ENCODE measurements at regions not wholly inside any gene's neighbourhood (a gene's known extent, or its start where the extent isn't known, plus 50 kb on each side); places are given as distances from the start of the nearest gene placed in this dataset.

DNA sequence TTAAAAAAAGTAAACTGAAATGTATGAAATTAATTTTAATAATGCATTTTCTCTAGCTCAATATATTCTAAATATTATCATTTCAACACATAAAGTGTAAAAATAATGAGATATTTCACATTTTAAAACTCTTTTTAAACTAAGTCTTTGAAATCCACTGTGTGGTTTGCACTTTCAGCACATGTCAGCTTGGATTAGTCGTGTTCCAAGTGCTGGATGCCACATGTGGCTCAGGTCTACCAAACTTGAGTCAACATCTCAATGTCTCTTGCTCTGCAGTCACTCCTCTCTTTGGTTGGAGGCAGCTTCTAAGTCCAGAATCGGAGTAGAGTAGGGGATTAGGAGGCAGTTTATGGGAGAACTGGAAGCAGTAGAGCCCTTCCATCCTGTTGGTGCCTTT lies 173.7 kb upstream of the ANKRD55 start:
- Histone ChIP-seq H2BK12ac (ENCODE audit: low read length) (peak overlapping the region; percentile 55), H4K8ac (ENCODE audit: low read depth, low read length) (no peak overlapping the region), H3K23ac (ENCODE audit: low read length) (no peak overlapping the region), H3K9me3 (ENCODE audit: insufficient read depth, low read depth, low read length) (peaks cover 2% of the 10 kb centered on the region), H3K36me3 (ENCODE audit: control insufficient read depth in 1 of 2, insufficient read depth in 2 of 2, low read length in 2 of 2) (no peaks in the 10 kb centered on the region), H3K27ac (ENCODE audit: low read depth, low read length) (no peak overlapping the region), H2BK120ac (ENCODE audit: insufficient read depth, low read length, poor library complexity) (peak overlapping the region; percentile 39), H2AFZ (ENCODE audit: insufficient read depth, low read length, poor library complexity) (no peak overlapping the region), H3K4me2 (ENCODE audit: low read length) (no peak overlapping the region), H2AK5ac (ENCODE audit: low read length) (peak overlapping the region; percentile 74), H3K27me3 (ENCODE audit: insufficient read depth, low read length) (no peaks in the 10 kb centered on the region), H2BK5ac (ENCODE audit: low read depth, low read length, poor library complexity) (peak overlapping the region; percentile 32), H3K79me1 (ENCODE audit: low read length) (peaks cover 11% of the 10 kb centered on the region), H3K4ac (ENCODE audit: low read depth, low read length) (no peak overlapping the region), H3K79me2 (ENCODE audit: control insufficient read depth, insufficient read depth, low read length, poor library complexity) (no peaks in the 10 kb centered on the region), H4K91ac (ENCODE audit: low read depth, low read length) (peak overlapping the region; percentile 30), H3K4me1 (ENCODE audit: control insufficient read depth in 1 of 2, insufficient read depth in 2 of 2, low read length in 2 of 2) (peaks cover 2 to 4% of the 10 kb centered on the region in 2 experiments), H3K9ac (ENCODE audit: low read length) (no peak overlapping the region), H3K14ac (ENCODE audit: low read length) (peak overlapping the region; percentile 16), H3K18ac (ENCODE audit: low read length) (no peak overlapping the region), H4K12ac (ENCODE audit: low read depth, low read length) (no peak overlapping the region), H3K4me3 (ENCODE audit: low read depth, low read length) (no peak overlapping the region)
- no CpG with 5 or more reads among the region's 2 CpGs for WGBS (ENCODE audit: extremely low coverage, insufficient coverage, insufficient read length)
- peak in 1 of 2 donors; percentile 20 for DNase-seq

DNA sequence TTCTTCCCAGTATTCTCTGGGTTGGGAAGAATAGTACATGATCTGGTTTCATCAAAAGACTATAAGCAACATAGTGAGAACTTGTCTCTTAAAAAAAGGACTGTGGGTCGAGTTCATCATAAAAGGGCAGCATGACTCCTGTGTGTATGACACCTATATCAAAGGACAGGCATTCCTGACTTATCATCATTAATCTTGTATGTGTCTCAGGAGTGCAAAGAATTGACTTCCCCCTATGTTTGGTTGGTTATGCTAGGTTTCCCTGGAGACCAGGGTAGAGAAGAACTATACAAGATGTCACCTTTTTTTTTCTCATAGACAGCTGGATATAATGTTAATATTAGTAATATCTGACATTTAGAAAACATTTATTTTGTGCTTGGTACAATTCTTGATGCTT lies 173.1 kb upstream of the ANKRD55 start:
- Histone ChIP-seq H3K23ac (ENCODE audit: low read length) (no peak overlapping the region), H3K4me3 (ENCODE audit: low read depth, low read length) (no peak overlapping the region), H3K79me1 (ENCODE audit: low read length) (peaks cover 11% of the 10 kb centered on the region), H4K8ac (ENCODE audit: low read depth, low read length) (no peak overlapping the region), H3K9me3 (ENCODE audit: insufficient read depth, low read depth, low read length) (peaks cover 2% of the 10 kb centered on the region), H4K12ac (ENCODE audit: low read depth, low read length) (no peak overlapping the region), H3K4me2 (ENCODE audit: low read length) (no peak overlapping the region), H4K91ac (ENCODE audit: low read depth, low read length) (no peak overlapping the region), H3K36me3 (ENCODE audit: control insufficient read depth in 1 of 2, insufficient read depth in 2 of 2, low read length in 2 of 2) (no peaks in the 10 kb centered on the region), H3K18ac (ENCODE audit: low read length) (no peak overlapping the region), H3K4ac (ENCODE audit: low read depth, low read length) (no peak overlapping the region), H3K9ac (ENCODE audit: low read length) (no peak overlapping the region), H2BK12ac (ENCODE audit: low read length) (no peak overlapping the region), H3K14ac (ENCODE audit: low read length) (no peak overlapping the region), H2BK5ac (ENCODE audit: low read depth, low read length, poor library complexity) (no peak overlapping the region), H3K4me1 (ENCODE audit: control insufficient read depth in 1 of 2, insufficient read depth in 2 of 2, low read length in 2 of 2) (peaks cover 2 to 4% of the 10 kb centered on the region in 2 experiments), H2AFZ (ENCODE audit: insufficient read depth, low read length, poor library complexity) (no peak overlapping the region), H3K79me2 (ENCODE audit: control insufficient read depth, insufficient read depth, low read length, poor library complexity) (no peaks in the 10 kb centered on the region), H2BK120ac (ENCODE audit: insufficient read depth, low read length, poor library complexity) (no peak overlapping the region), H3K27ac (ENCODE audit: low read depth, low read length) (no peak overlapping the region), H3K27me3 (ENCODE audit: insufficient read depth, low read length) (no peaks in the 10 kb centered on the region), H2AK5ac (ENCODE audit: low read length) (no peak overlapping the region)
- peak; percentile 47 to 91 for DNase-seq
- no CpG with 5 or more reads among the region's 1 CpG for WGBS (ENCODE audit: extremely low coverage, insufficient coverage, insufficient read length)

DNA sequence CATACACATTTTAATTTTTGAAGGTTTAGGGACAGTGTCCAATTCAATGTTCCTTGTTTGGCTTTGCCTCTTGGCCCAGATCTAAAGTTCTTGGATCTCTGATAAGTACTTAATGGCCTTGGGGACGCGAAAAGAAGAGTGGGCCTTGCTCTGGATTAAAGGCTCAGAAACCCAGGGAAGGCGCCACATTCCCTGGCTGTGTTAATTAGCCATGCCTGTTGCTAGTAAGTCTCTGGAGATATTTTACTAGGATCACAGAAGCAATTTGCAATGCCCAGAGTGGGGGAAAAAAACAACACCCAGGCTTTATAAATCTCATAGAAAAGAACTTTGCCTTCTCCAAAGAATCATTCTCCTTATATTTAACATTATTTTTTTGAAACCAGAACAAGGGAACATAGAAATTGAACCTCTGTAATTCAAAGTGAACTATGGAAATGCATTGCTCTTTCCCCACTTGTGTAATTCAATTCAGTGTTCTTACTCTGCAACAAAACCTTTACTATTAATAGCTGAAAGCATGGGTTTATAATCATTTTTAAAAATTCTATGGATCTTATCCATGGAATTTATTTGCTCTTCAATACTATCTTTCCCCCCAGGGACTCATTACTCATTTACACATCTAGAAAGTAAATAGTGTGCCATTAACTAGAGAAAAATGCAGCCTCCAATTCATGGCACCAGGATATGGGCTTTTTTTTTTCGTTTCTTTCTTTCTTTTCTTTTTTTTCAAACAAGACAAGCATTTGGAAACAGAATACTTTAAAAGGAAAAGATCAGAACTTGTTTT lies 172.2 kb upstream of the ANKRD55 start:
- no peaks in the 10 kb centered on the region for H3K79me2 ChIP-seq (ENCODE audit: control insufficient read depth, insufficient read depth, low read length, poor library complexity)
- no peak overlapping the region for H3K27ac ChIP-seq (ENCODE audit: low read depth, low read length)
- DNase-seq = peak in 1 of 2 donors; percentile 48
- no peak overlapping the region for H3K4me2 ChIP-seq (ENCODE audit: low read length)
- H2BK120ac ChIP-seq (ENCODE audit: insufficient read depth, low read length, poor library complexity) = no peak overlapping the region
- peaks cover 2 to 4% of the 10 kb centered on the region in 2 experiments for H3K4me1 ChIP-seq (ENCODE audit: control insufficient read depth in 1 of 2, insufficient read depth in 2 of 2, low read length in 2 of 2)
- H3K27me3 ChIP-seq (ENCODE audit: insufficient read depth, low read length) = no peaks in the 10 kb centered on the region
- no peak overlapping the region for H3K18ac ChIP-seq (ENCODE audit: low read length)
- no peaks in the 10 kb centered on the region for H3K36me3 ChIP-seq (ENCODE audit: control insufficient read depth in 1 of 2, insufficient read depth in 2 of 2, low read length in 2 of 2)
- H2BK5ac ChIP-seq (ENCODE audit: low read depth, low read length, poor library complexity) = no peak overlapping the region
- H3K9ac ChIP-seq (ENCODE audit: low read length) = no peak overlapping the region
- no peak overlapping the region for H4K12ac ChIP-seq (ENCODE audit: low read depth, low read length)
- no peak overlapping the region for H4K91ac ChIP-seq (ENCODE audit: low read depth, low read length)
- peaks cover 2% of the 10 kb centered on the region for H3K9me3 ChIP-seq (ENCODE audit: insufficient read depth, low read depth, low read length)
- no peak overlapping the region for H3K4me3 ChIP-seq (ENCODE audit: low read depth, low read length)
- H3K4ac ChIP-seq (ENCODE audit: low read depth, low read length) = no peak overlapping the region
- H2AK5ac ChIP-seq (ENCODE audit: low read length) = no peak overlapping the region
- no peak overlapping the region for H2AFZ ChIP-seq (ENCODE audit: insufficient read depth, low read length, poor library complexity)
- peaks cover 11% of the 10 kb centered on the region for H3K79me1 ChIP-seq (ENCODE audit: low read length)
- WGBS (ENCODE audit: extremely low coverage, insufficient coverage, insufficient read length) = no CpG with 5 or more reads among the region's 4 CpGs
- no peak overlapping the region for H3K23ac ChIP-seq (ENCODE audit: low read length)
- H3K14ac ChIP-seq (ENCODE audit: low read length) = no peak overlapping the region
- no peak overlapping the region for H4K8ac ChIP-seq (ENCODE audit: low read depth, low read length)
- no peak overlapping the region for H2BK12ac ChIP-seq (ENCODE audit: low read length)

DNA sequence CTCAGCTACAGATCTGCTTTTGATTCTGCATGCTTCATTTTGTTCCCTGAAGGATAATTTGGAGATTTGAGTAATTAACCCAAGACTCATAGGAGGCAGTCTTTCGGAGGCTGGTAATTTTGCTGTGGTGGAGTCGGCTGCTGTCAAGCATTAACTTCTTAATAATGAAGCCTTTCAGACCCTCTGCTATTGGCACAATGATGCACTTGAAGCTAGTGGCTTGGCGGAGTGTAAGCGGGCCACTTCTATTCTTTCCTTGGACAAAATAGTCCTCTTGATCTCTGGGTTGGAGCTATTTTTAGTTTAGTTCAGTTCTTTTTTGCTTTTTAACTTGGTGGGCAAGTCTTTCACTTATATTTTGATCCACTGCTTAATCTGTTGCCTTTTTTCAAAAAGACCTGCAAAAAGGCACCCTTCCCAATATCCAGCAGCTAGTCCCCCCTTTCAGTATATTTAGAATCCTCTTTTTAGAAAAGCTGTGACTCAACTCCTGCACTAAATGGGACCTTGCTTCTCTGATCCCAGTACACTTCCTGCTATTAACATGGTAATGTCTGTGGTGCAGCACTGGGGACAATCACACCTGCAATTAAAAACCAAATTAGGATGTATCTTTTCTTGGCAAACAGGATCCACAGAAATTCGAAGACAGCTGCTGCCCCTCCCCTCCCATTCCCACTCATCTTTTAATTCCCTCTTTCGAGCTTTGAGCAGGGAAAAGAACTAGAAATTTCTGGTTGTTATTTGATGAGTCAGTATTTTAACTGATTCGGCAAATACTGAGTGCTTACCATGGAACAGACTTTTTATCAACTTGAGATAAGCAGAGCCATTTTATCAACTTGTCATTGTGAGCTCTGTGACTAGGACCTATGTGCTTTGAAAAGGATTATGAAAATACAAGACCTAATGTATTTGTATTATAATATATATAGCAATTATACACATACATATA lies 169.4 kb upstream of the ANKRD55 start:
- H3K27ac ChIP-seq (ENCODE audit: low read depth, low read length) = no peak overlapping the region
- peaks cover 0 to 2% of the 10 kb centered on the region in 2 experiments for H3K4me1 ChIP-seq (ENCODE audit: control insufficient read depth in 1 of 2, insufficient read depth in 2 of 2, low read length in 2 of 2)
- H3K27me3 ChIP-seq (ENCODE audit: insufficient read depth, low read length) = no peaks in the 10 kb centered on the region
- no peak overlapping the region for H3K18ac ChIP-seq (ENCODE audit: low read length)
- no peak for DNase-seq
- WGBS (ENCODE audit: extremely low coverage, insufficient coverage, insufficient read length) = no CpG with 5 or more reads among the region's 7 CpGs
- H3K23ac ChIP-seq (ENCODE audit: low read length) = no peak overlapping the region
- no peak overlapping the region for H2BK5ac ChIP-seq (ENCODE audit: low read depth, low read length, poor library complexity)
- H3K4ac ChIP-seq (ENCODE audit: low read depth, low read length) = no peak overlapping the region
- H3K79me2 ChIP-seq (ENCODE audit: control insufficient read depth, insufficient read depth, low read length, poor library complexity) = no peaks in the 10 kb centered on the region
- no peaks in the 10 kb centered on the region for H3K36me3 ChIP-seq (ENCODE audit: control insufficient read depth in 1 of 2, insufficient read depth in 2 of 2, low read length in 2 of 2)
- peaks cover 6% of the 10 kb centered on the region for H3K79me1 ChIP-seq (ENCODE audit: low read length)
- no peak overlapping the region for H3K9ac ChIP-seq (ENCODE audit: low read length)
- H2AK5ac ChIP-seq (ENCODE audit: low read length) = no peak overlapping the region
- H4K8ac ChIP-seq (ENCODE audit: low read depth, low read length) = no peak overlapping the region
- no peak overlapping the region for H2AFZ ChIP-seq (ENCODE audit: insufficient read depth, low read length, poor library complexity)
- H2BK12ac ChIP-seq (ENCODE audit: low read length) = no peak overlapping the region
- H4K12ac ChIP-seq (ENCODE audit: low read depth, low read length) = no peak overlapping the region
- no peak overlapping the region for H3K4me3 ChIP-seq (ENCODE audit: low read depth, low read length)
- no peak overlapping the region for H3K4me2 ChIP-seq (ENCODE audit: low read length)
- no peak overlapping the region for H2BK120ac ChIP-seq (ENCODE audit: insufficient read depth, low read length, poor library complexity)
- H3K9me3 ChIP-seq (ENCODE audit: insufficient read depth, low read depth, low read length) = peaks cover 2% of the 10 kb centered on the region
- H3K14ac ChIP-seq (ENCODE audit: low read length) = no peak overlapping the region
- no peak overlapping the region for H4K91ac ChIP-seq (ENCODE audit: low read depth, low read length)
